Endothelial cell of umbilical vein (primary cell): ENCODE measurements at regions not wholly inside any gene's neighbourhood (a gene's known extent, or its start where the extent isn't known, plus 50 kb on each side); places are given as distances from the start of the nearest gene placed in this dataset.

Experiments used
- BruUV-seq: library from RNA; stranded (reverse); fragments of 400-500 nt; replicated peaks from 2 replicates; lab custom pipeline; 2021; lab: Mats Ljungman, UMichigan
- CTCF ChIA-PET: fragments of 300-600, 350-600 bp; sonication (Branson Sonifier 250); formaldehyde crosslinking; loops from one replicate; lab custom pipeline; 2021; ENCODE audit warnings: antibody characterized with exemption, inconsistent platforms; lab: Charles Lee
- POLR2A ChIA-PET: fragments of 300-600, 350-600 bp; sonication (Branson Sonifier 250); formaldehyde crosslinking; loops from one replicate; lab custom pipeline; 2021; ENCODE audit warnings: antibody characterized with exemption, inconsistent platforms; lab: Charles Lee
- DNase-seq: peaks from one replicate; pipeline ENCODE4 v3.0.0-alpha.2; 2011; ENCODE audit warnings: low read depth, low spot score
- FAIRE-seq: peaks from 2 replicates; lab custom pipeline; 2011; peaks lifted over from hg19 to GRCh38; lab: Jason Lieb, UNC
- H2AFZ ChIP-seq: 2 replicates; pipeline ENCODE4 v1.6.0; 2012; ENCODE audit warnings: low read depth, low read length, control low read depth, inconsistent platforms
- H3K27ac ChIP-seq: 2 replicates; pipeline ENCODE4 v1.5.1; 2011; ENCODE audit warnings: low read depth, mild to moderate bottlenecking, control low read depth, low read length, moderate library complexity; ENCODE audit not compliant: insufficient read depth
- H3K27me3 ChIP-seq, 2 experiments: 2 replicates each; pipeline versions ENCODE4 v1.6.0 to v1.6.1; 2011; ENCODE audit warnings: low read length in 2 of 2, mixed read lengths in 1 of 2; ENCODE audit not compliant: control insufficient read depth in 2 of 2, insufficient read depth in 2 of 2
- H3K36me3 ChIP-seq, 2 experiments: 2 replicates in 1 of 2; 3 replicates in 1 of 2; pipeline ENCODE4 v1.5.1; 2011; ENCODE audit warnings: low read length in 2 of 2, mild to moderate bottlenecking in 1 of 2, moderate library complexity in 1 of 2; ENCODE audit not compliant: control insufficient read depth in 2 of 2, insufficient read depth in 2 of 2; ENCODE audit errors: extremely low read depth in 1 of 2
- H3K4me1 ChIP-seq: 3 replicates; pipeline ENCODE4 v1.5.1; 2011; ENCODE audit warnings: mild to moderate bottlenecking, low read length; ENCODE audit not compliant: control insufficient read depth, insufficient read depth; ENCODE audit errors: extremely low read depth
- H3K4me2 ChIP-seq: 2 replicates; pipeline ENCODE4 v1.6.1; 2011; ENCODE audit warnings: low read length, control low read depth, mixed read lengths; ENCODE audit not compliant: insufficient read depth
- H3K4me3 ChIP-seq, 3 experiments: fragments of 200-600 bp in 1 of 3; sonication (generic), shearing (Covaris generic) in 1 of 3; replicated peaks in 1 of 3; 2 replicates each; pipeline ENCODE4 v1.5.1; 2011 to 2016; ENCODE audit warnings: control low read depth in 3 of 3, low read length in 3 of 3, mild to moderate bottlenecking in 2 of 3, inconsistent platforms in 1 of 3, low read depth in 1 of 3, moderate library complexity in 1 of 3; ENCODE audit not compliant: insufficient read depth in 1 of 3
- H3K79me2 ChIP-seq: 2 replicates; pipeline ENCODE4 v1.6.0; 2012; ENCODE audit warnings: low read length, inconsistent platforms; ENCODE audit not compliant: control insufficient read depth, insufficient read depth
- H3K9ac ChIP-seq: replicated peaks from 2 replicates; pipeline ENCODE3; 2011; ENCODE audit warnings: low read length, control low read depth; ENCODE audit not compliant: insufficient read depth; ENCODE audit errors: extremely low read depth
- H3K9me1 ChIP-seq: replicated peaks from 3 replicates; pipeline ENCODE4 v1.6.0; 2011; ENCODE audit warnings: mild to moderate bottlenecking, low read length; ENCODE audit not compliant: control insufficient read depth, insufficient read depth; ENCODE audit errors: extremely low read depth
- H3K9me3 ChIP-seq: replicated peaks from 2 replicates; pipeline ENCODE4 v1.5.1; 2012; ENCODE audit warnings: low read length, inconsistent platforms; ENCODE audit not compliant: control insufficient read depth, insufficient read depth
- H4K20me1 ChIP-seq: replicated peaks from 2 replicates; pipeline ENCODE3; 2011; ENCODE audit warnings: mild to moderate bottlenecking, low read length; ENCODE audit not compliant: control insufficient read depth, insufficient read depth; ENCODE audit errors: extremely low read depth
- CTCF ChIP-seq, 2 donors: IDR thresholded peaks; 1 replicate in 1 of 2; 2 replicates in 1 of 2; pipeline ENCODE4 v1.5.1; 2011; ENCODE audit warnings: low read length in 2 of 2, mild to moderate bottlenecking in 2 of 2, moderate library complexity in 2 of 2, control low read depth in 1 of 2, inconsistent platforms in 1 of 2, low read depth in 1 of 2; ENCODE audit not compliant: insufficient read depth in 1 of 2; ENCODE audit errors: extremely low read depth in 1 of 2
- EZH2 ChIP-seq: IDR thresholded peaks from 2 replicates; pipeline ENCODE4 v1.6.1; 2012; ENCODE audit warnings: borderline replicate concordance, low read depth, mild to moderate bottlenecking, moderate library complexity, low read length, inconsistent platforms; ENCODE audit not compliant: severe bottlenecking
- FOS ChIP-seq: IDR thresholded peaks from 2 replicates; pipeline ENCODE4 v1.6.1; 2011; ENCODE audit warnings: mild to moderate bottlenecking, low read length, moderate library complexity, borderline replicate concordance; ENCODE audit not compliant: insufficient read depth
- GATA2 ChIP-seq: IDR thresholded peaks from 2 replicates; pipeline ENCODE4 v1.7.0; 2011; ENCODE audit warnings: low read depth, mild to moderate bottlenecking, moderate library complexity, mixed read lengths, low read length; ENCODE audit not compliant: insufficient read length, insufficient read depth
- JUN ChIP-seq: IDR thresholded peaks from 2 replicates; pipeline ENCODE4 v1.6.1; 2011; ENCODE audit warnings: borderline replicate concordance, low read depth; ENCODE audit not compliant: insufficient read length, insufficient read depth
- MAX ChIP-seq: IDR thresholded peaks from 2 replicates; pipeline ENCODE4 v1.6.1; 2011; ENCODE audit not compliant: insufficient read depth, insufficient read length
- MYC ChIP-seq: IDR thresholded peaks from one replicate; pipeline ENCODE4 v1.6.1; 2011; ENCODE audit warnings: mild to moderate bottlenecking, low read depth, low read length
- POLR2A ChIP-seq: IDR thresholded peaks from 2 replicates; pipeline ENCODE4 v1.6.1; 2012; ENCODE audit warnings: low read depth, mild to moderate bottlenecking, control low read depth, low read length
- POLR2AphosphoS5 ChIP-seq: IDR thresholded peaks from 2 replicates; pipeline ENCODE4 v1.6.1; 2012; ENCODE audit warnings: low read depth, mild to moderate bottlenecking, control low read depth, low read length, moderate library complexity; ENCODE audit not compliant: insufficient read depth
- dilution Hi-C: fragments of 300-500 bp; cut with MboI; formaldehyde crosslinking; loops from one replicate; pipeline ENCODE4 v1.15.0; 2019; ENCODE audit warnings: low sequenced_read_pairs; ENCODE audit not compliant: extremely low pct_ligation_motif_present
- intact Hi-C: fragments of 100-400 bp; cut with micrococcal nuclease; formaldehyde crosslinking; loops from one replicate; pipeline ENCODE4 v1.10.0; 2022

GRCh38 chr2:123101434-123101833 is 923.7 kb upstream of the CNTNAP5 start:
- DNase-seq (no peak), FAIRE-seq (no peak)
- dilution Hi-C loops (no loop called here), intact Hi-C loops (no loop called here)
- Histone ChIP-seq H3K36me3 (no peaks in the 10 kb centered on the region), H3K27me3 (no peaks in the 10 kb centered on the region), H3K4me1 (no peaks in the 10 kb centered on the region), H4K20me1 (no peaks in the 10 kb centered on the region), H3K79me2 (no peaks in the 10 kb centered on the region), H2AFZ (no peak overlapping the region), H3K27ac (no peak overlapping the region), H3K9me3 (peaks cover 2% of the 10 kb centered on the region), H3K9ac (no peak overlapping the region), H3K9me1 (no peaks in the 10 kb centered on the region), H3K4me3 (no peak overlapping the region), H3K4me2 (no peak overlapping the region)
- ChIA-PET POLR2A (no interaction called here), CTCF (no interaction called here)
- TF ChIP-seq POLR2A: no peak
- no peak for TF ChIP-seq MYC
- no peak for TF ChIP-seq MAX
- no peak for TF ChIP-seq POLR2AphosphoS5
- no peak for TF ChIP-seq GATA2
- TF ChIP-seq JUN: no peak
- TF ChIP-seq EZH2: no peak
- no peak for TF ChIP-seq CTCF (IDR thresholded peaks at IDR 0.05; ENCODE audit: extremely low read depth in 1 of 2, insufficient read depth in 1 of 2, low read depth in 1 of 2, low read length in 2 of 2)
- TF ChIP-seq FOS: no peak
- BruUV-seq: no TSS peak
